Lower leg skin (tissue), 4 donors: ENCODE measurements at regions not wholly inside any gene's neighbourhood (a gene's known extent, or its start where the extent isn't known, plus 50 kb on each side); places are given as distances from the start of the nearest gene placed in this dataset.
A peak's percentile ranks its signal among the peaks of the same experiment; 100 is the strongest.

Source experiments
- DNase-seq, 2 donors: peaks; one replicate each; pipeline ENCODE4 v3.0.0-alpha.2; 2019; ENCODE audit warnings: low spot score in 2 of 2
- H3K4me3 ChIP-seq: fragments of 200-600 bp; sonication (generic); 2 replicates; pipeline ENCODE4 v1.5.1; 2017; ENCODE audit warnings: mild to moderate bottlenecking, low read depth; ENCODE audit not compliant: poor library complexity, severe bottlenecking
- POLR2A ChIP-seq, 2 donors: fragments of 450-650 bp; IDR thresholded peaks; one replicate each; pipeline ENCODE4 v1.6.1; 2016 to 2017; ENCODE audit warnings: antibody characterized with exemption in 2 of 2, mild to moderate bottlenecking in 1 of 2, moderate library complexity in 1 of 2
- WGBS, 2 donors: methylation state at CpG; one replicate each; pipeline ENCODE4 v1.1.5; 2018; 5-methylcytosine and 5-hydroxymethylcytosine counted together
- intact Hi-C: fragments of 100-400 bp; cut with DNase I; formaldehyde crosslinking; loops from one replicate; pipeline ENCODE4 v1.15.0; 2023; ENCODE audit warnings: low total_unique reads
- TF ChIP-seq, protein P1 (sequence below), 3 donors: fragments of 450-650 bp; IDR thresholded peaks; one replicate each; pipeline ENCODE4 v1.5.1; 2016; ENCODE audit warnings: antibody characterized with exemption in 3 of 3, mild to moderate bottlenecking in 3 of 3, moderate library complexity in 2 of 3

- intact Hi-C loops: no loop called here
- WGBS, 2 donors: 35 to 41% methylated on average over 9 of the region's 9 CpGs
- peak in 1 of 2 donors; percentile 37 for DNase-seq
- H3K4me3 ChIP-seq: no peak overlapping the region
- TF ChIP-seq, protein P1, sequence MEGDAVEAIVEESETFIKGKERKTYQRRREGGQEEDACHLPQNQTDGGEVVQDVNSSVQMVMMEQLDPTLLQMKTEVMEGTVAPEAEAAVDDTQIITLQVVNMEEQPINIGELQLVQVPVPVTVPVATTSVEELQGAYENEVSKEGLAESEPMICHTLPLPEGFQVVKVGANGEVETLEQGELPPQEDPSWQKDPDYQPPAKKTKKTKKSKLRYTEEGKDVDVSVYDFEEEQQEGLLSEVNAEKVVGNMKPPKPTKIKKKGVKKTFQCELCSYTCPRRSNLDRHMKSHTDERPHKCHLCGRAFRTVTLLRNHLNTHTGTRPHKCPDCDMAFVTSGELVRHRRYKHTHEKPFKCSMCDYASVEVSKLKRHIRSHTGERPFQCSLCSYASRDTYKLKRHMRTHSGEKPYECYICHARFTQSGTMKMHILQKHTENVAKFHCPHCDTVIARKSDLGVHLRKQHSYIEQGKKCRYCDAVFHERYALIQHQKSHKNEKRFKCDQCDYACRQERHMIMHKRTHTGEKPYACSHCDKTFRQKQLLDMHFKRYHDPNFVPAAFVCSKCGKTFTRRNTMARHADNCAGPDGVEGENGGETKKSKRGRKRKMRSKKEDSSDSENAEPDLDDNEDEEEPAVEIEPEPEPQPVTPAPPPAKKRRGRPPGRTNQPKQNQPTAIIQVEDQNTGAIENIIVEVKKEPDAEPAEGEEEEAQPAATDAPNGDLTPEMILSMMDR (IDR thresholded peaks at IDR 0.05): no peak
- no peak for TF ChIP-seq POLR2A (IDR thresholded peaks at IDR 0.05)
Observed at GRCh38 chr17:72297326-72298115, 176.7 kb downstream of the SOX9 start.

DNA sequence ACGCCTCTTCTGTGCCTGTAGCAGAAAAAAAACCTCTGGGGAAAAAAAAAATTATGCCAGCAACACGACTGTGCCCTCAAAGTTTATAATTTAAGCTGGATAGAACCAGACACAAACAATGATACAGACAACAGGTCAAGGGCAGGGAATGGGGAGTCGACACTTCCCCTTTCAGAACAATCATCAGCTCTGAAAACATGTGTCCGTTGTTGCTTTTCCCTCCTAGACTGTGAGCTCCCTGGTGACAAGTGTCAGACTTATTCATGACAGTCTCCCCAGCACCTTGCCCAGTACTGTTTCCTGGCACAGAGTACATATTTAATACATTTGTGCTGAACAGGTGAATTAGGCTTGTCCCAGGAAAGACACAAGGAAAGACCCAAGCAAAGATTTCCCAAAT lies 178.3 kb downstream of the SOX9 start:
- no peak for TF ChIP-seq POLR2A (IDR thresholded peaks at IDR 0.05)
- TF ChIP-seq, protein P1 (IDR thresholded peaks at IDR 0.05): no peak
- WGBS, 2 donors: 72 to 83% methylated on average over 4 of the region's 4 CpGs
- no peak for DNase-seq
- H3K4me3 ChIP-seq: no peak overlapping the region
- intact Hi-C loops: no loop called here

GRCh38 chr17:72299592-72299991 lies 178.8 kb downstream of the SOX9 start:
- DNase-seq: no peak
- intact Hi-C loops: no loop called here
- no peak for TF ChIP-seq POLR2A (IDR thresholded peaks at IDR 0.05)
- TF ChIP-seq, protein P1 (IDR thresholded peaks at IDR 0.05): no peak
- no peak overlapping the region for H3K4me3 ChIP-seq
- WGBS, 2 donors: 78 to 82% methylated on average over 5 of the region's 5 CpGs

GRCh38 chr17:72301887-72302286 lies 181.1 kb downstream of the SOX9 start:
- WGBS, 2 donors: 44 to 61% methylated on average over 2 of the region's 2 CpGs
- TF ChIP-seq, protein P1 (IDR thresholded peaks at IDR 0.05): no peak
- TF ChIP-seq POLR2A (IDR thresholded peaks at IDR 0.05): no peak
- DNase-seq: no peak
- H3K4me3 ChIP-seq: no peak overlapping the region
- intact Hi-C loops: loop anchor here (5.0 kb wide), 1 partner anchor 390 kb away; no protein-coding TSS in a partner anchor

GRCh38 chr17:72302735-72303134 lies 181.9 kb downstream of the SOX9 start:
- 90% methylated on average over 4 of the region's 4 CpGs for WGBS, 2 donors
- no peak for TF ChIP-seq POLR2A (IDR thresholded peaks at IDR 0.05)
- TF ChIP-seq, protein P1 (IDR thresholded peaks at IDR 0.05): no peak
- intact Hi-C loops: loop anchor here (5.0 kb wide), 1 partner anchor 390 kb away; no protein-coding TSS in a partner anchor
- no peak overlapping the region for H3K4me3 ChIP-seq
- DNase-seq: no peak
